H9 (cell line): ENCODE measurements at regions not wholly inside any gene's neighbourhood (a gene's known extent, or its start where the extent isn't known, plus 50 kb on each side); places are given as distances from the start of the nearest gene placed in this dataset.
"Not testable (repeated sequence)": the region's sequence is repeated elsewhere in the genome, so short reads cannot be mapped to it uniquely, and the experiment has no call there.

Experiments
- DNase-seq: peaks from one replicate; pipeline ENCODE4 v3.0.0-alpha.2; 2017
- H2AFZ ChIP-seq: one replicate; pipeline ENCODE4 v1.6.1; 2013; ENCODE audit warnings: mild to moderate bottlenecking, low read length, control low read depth, moderate library complexity
- H2AK5ac ChIP-seq: 2 replicates; pipeline ENCODE4 v1.6.1; 2013; ENCODE audit warnings: low read length, control low read depth, mixed read lengths; ENCODE audit not compliant: insufficient read length
- H2BK120ac ChIP-seq: one replicate; pipeline ENCODE4 v1.6.1; 2013; ENCODE audit warnings: low read depth, mild to moderate bottlenecking, low read length, control low read depth, inconsistent platforms; ENCODE audit not compliant: poor library complexity, severe bottlenecking
- H2BK12ac ChIP-seq: 2 replicates; pipeline ENCODE4 v1.6.1; 2013; ENCODE audit warnings: low read length, control low read depth, mixed read lengths, low read depth; ENCODE audit not compliant: insufficient read length
- H2BK15ac ChIP-seq: 2 replicates; pipeline ENCODE4 v1.6.1; 2013; ENCODE audit warnings: low read depth, low read length, control low read depth
- H2BK20ac ChIP-seq: one replicate; pipeline ENCODE4 v1.6.1; 2013; ENCODE audit warnings: low read depth, mild to moderate bottlenecking, low read length, control low read depth, inconsistent platforms; ENCODE audit not compliant: poor library complexity, severe bottlenecking
- H2BK5ac ChIP-seq: 2 replicates; pipeline ENCODE4 v1.6.1; 2013; ENCODE audit warnings: low read length, control low read depth, mixed read lengths; ENCODE audit not compliant: insufficient read length
- H3K14ac ChIP-seq: 2 replicates; pipeline ENCODE4 v1.6.1; 2013; ENCODE audit warnings: low read length, control low read depth; ENCODE audit not compliant: insufficient read depth
- H3K18ac ChIP-seq: 2 replicates; pipeline ENCODE4 v1.6.1; 2013; ENCODE audit warnings: low read depth, mild to moderate bottlenecking, mixed read lengths, low read length, control low read depth; ENCODE audit not compliant: insufficient read length
- H3K23ac ChIP-seq: 2 replicates; pipeline ENCODE4 v1.6.1; 2013; ENCODE audit warnings: low read length, control low read depth, mixed read lengths, low read depth; ENCODE audit not compliant: insufficient read length
- H3K23me2 ChIP-seq: 2 replicates; pipeline ENCODE4 v1.6.1; 2013; ENCODE audit warnings: low read depth, mild to moderate bottlenecking, mixed read lengths, low read length, control low read depth; ENCODE audit not compliant: insufficient read length, poor library complexity, severe bottlenecking
- H3K27ac ChIP-seq: 2 replicates; pipeline ENCODE4 v1.5.1; 2013; ENCODE audit warnings: low read length, control low read depth, mixed read lengths, low read depth; ENCODE audit not compliant: insufficient read length
- H3K27me3 ChIP-seq: 2 replicates; pipeline ENCODE4 v1.6.1; 2013; ENCODE audit warnings: low read length, control low read depth, inconsistent platforms; ENCODE audit not compliant: insufficient read depth
- H3K4ac ChIP-seq: 2 replicates; pipeline ENCODE4 v1.6.1; 2013; ENCODE audit warnings: low read depth, mild to moderate bottlenecking, control low read depth, inconsistent platforms, low read length, moderate library complexity
- H3K4me1 ChIP-seq: 2 replicates; pipeline ENCODE4 v1.6.1; 2013; ENCODE audit warnings: low read length, control low read depth, inconsistent platforms; ENCODE audit not compliant: insufficient read depth
- H3K4me2 ChIP-seq: 2 replicates; pipeline ENCODE4 v1.6.1; 2013; ENCODE audit warnings: low read length, control low read depth, mixed read lengths; ENCODE audit not compliant: insufficient read length, insufficient read depth
- H3K56ac ChIP-seq: 2 replicates; pipeline ENCODE4 v1.6.1; 2013; ENCODE audit warnings: low read depth, mild to moderate bottlenecking, mixed read lengths, low read length, control low read depth; ENCODE audit not compliant: insufficient read length
- H3K79me1 ChIP-seq: 2 replicates; pipeline ENCODE4 v1.6.1; 2013; ENCODE audit warnings: low read depth, mild to moderate bottlenecking, moderate library complexity, low read length, control low read depth, inconsistent platforms; ENCODE audit not compliant: insufficient read depth, poor library complexity, severe bottlenecking
- H3K79me2 ChIP-seq: 2 replicates; pipeline ENCODE4 v1.6.1; 2013; ENCODE audit warnings: low read length, control low read depth, inconsistent platforms; ENCODE audit not compliant: insufficient read depth
- H3K9ac ChIP-seq: 2 replicates; pipeline ENCODE4 v1.6.1; 2013; ENCODE audit warnings: low read length, control low read depth, mixed read lengths; ENCODE audit not compliant: insufficient read length; ENCODE audit errors: extremely low read depth
- H3K9me3 ChIP-seq: one replicate; pipeline ENCODE4 v1.6.1; 2013; ENCODE audit warnings: low read depth, low read length, inconsistent platforms; ENCODE audit not compliant: control insufficient read depth
- H3T11ph ChIP-seq: one replicate; pipeline ENCODE4 v1.6.1; 2013; ENCODE audit warnings: mild to moderate bottlenecking, low read length, control low read depth, inconsistent platforms
- H4K20me1 ChIP-seq: one replicate; pipeline ENCODE4 v1.6.1; 2013; ENCODE audit not compliant: control insufficient read depth, insufficient read length, insufficient read depth
- H4K5ac ChIP-seq: 2 replicates; pipeline ENCODE4 v1.6.1; 2013; ENCODE audit warnings: low read depth, mild to moderate bottlenecking, mixed read lengths, low read length, control low read depth; ENCODE audit not compliant: insufficient read length
- H4K8ac ChIP-seq: replicated peaks from 2 replicates; pipeline ENCODE4 v1.6.1; 2013; ENCODE audit warnings: low read length, control low read depth, mixed read lengths, low read depth; ENCODE audit not compliant: insufficient read length
- H4K91ac ChIP-seq: 2 replicates; pipeline ENCODE4 v1.6.1; 2013; ENCODE audit warnings: low read depth, mild to moderate bottlenecking, moderate library complexity, mixed read lengths, low read length, control low read depth; ENCODE audit not compliant: insufficient read length
- H3K27ac Mint-ChIP-seq, 3 experiments: 2 replicates in 2 of 3; 3 replicates in 1 of 3; pipeline ENCODE4 v1.8.0; 2020 to 2021; ENCODE audit warnings: mixed read lengths in 3 of 3, mild to moderate bottlenecking in 1 of 3, moderate library complexity in 1 of 3
- H3K27me3 Mint-ChIP-seq: 2 replicates; pipeline ENCODE4 v1.8.0; 2021; ENCODE audit warnings: low read depth, mild to moderate bottlenecking, moderate library complexity, mixed read lengths
- H3K36me3 Mint-ChIP-seq, 3 experiments: 2 replicates in 2 of 3; 3 replicates in 1 of 3; pipeline ENCODE4 v1.8.0; 2020 to 2021; ENCODE audit warnings: low read depth in 3 of 3, mixed read lengths in 3 of 3; ENCODE audit not compliant: insufficient read depth in 1 of 3
- H3K4me1 Mint-ChIP-seq, 2 experiments: 2 replicates each; pipeline ENCODE4 v1.8.0; 2020; ENCODE audit warnings: mixed read lengths in 2 of 2
- H3K4me3 Mint-ChIP-seq, 2 experiments: 2 replicates in 1 of 2; 3 replicates in 1 of 2; pipeline ENCODE4 v1.8.0; 2020 to 2021; ENCODE audit warnings: mild to moderate bottlenecking in 2 of 2, mixed read lengths in 2 of 2, moderate library complexity in 1 of 2
- H3K9me3 Mint-ChIP-seq, 2 experiments: 2 replicates in 1 of 2; 3 replicates in 1 of 2; pipeline ENCODE4 v1.8.0; 2020; ENCODE audit warnings: mild to moderate bottlenecking in 2 of 2, mixed read lengths in 2 of 2, moderate library complexity in 1 of 2
- CTCF ChIP-seq: fragments of 200-600 bp; sonication (generic); conservative IDR thresholded peaks from 3 replicates; pipeline ENCODE4 v1.8.0; 2021; ENCODE audit warnings: antibody characterized with exemption, mild to moderate bottlenecking
- WGBS: extraction: QIAGEN DNeasy Blood & Tissue Kit; methylation state at CpG from one replicate; pipeline ENCODE4 v1.1.7; 2013; ENCODE audit warnings: missing lambda C conversion rate, low lambda C conversion rate, mixed read lengths; ENCODE audit not compliant: insufficient read length; ENCODE audit errors: extremely low coverage; 5-methylcytosine and 5-hydroxymethylcytosine counted together

GRCh38 chr20:52039790-52040189 lies 151.8 kb downstream of the ZFP64 start:
- H3K79me2 ChIP-seq = no peaks in the 10 kb centered on the region
- Mint-ChIP-seq H3K9me3 (no peaks in the 10 kb centered on the region), H3K4me1 (peaks cover 6 to 13% of the 10 kb centered on the region in 2 experiments; a peak in 3 of 4 replicates), H3K4me3 (no peak overlapping the region), H3K27ac (0 out of 7 replicates have a peak overlapping the region, but pooled peaks of 1 of the 3 experiments have one; percentile 8), H3K27me3 (no peaks in the 10 kb centered on the region), H3K36me3 (no peaks in the 10 kb centered on the region; a peak in 1 of 7 replicates)
- H4K20me1 ChIP-seq = no peaks in the 10 kb centered on the region
- H3T11ph ChIP-seq = no peak overlapping the region
- no peak overlapping the region for H4K91ac ChIP-seq
- no peak for TF ChIP-seq CTCF
- no peak overlapping the region for H2AK5ac ChIP-seq
- H2BK5ac ChIP-seq = no peak overlapping the region
- H3K4ac ChIP-seq = no peak overlapping the region
- H2AFZ ChIP-seq = no peak overlapping the region
- no peak overlapping the region for H3K14ac ChIP-seq
- DNase-seq = no peak
- no peak overlapping the region for H2BK20ac ChIP-seq
- no peak overlapping the region for H3K56ac ChIP-seq
- H3K27me3 ChIP-seq = no peaks in the 10 kb centered on the region
- no peak overlapping the region for H3K23ac ChIP-seq
- no peak overlapping the region for H3K9ac ChIP-seq
- no peaks in the 10 kb centered on the region for H3K23me2 ChIP-seq
- H4K5ac ChIP-seq = no peak overlapping the region
- no peaks in the 10 kb centered on the region for H3K4me1 ChIP-seq
- no peaks in the 10 kb centered on the region for H3K79me1 ChIP-seq
- H3K27ac ChIP-seq = no peak overlapping the region
- no CpG with 5 or more reads among the region's 7 CpGs for WGBS
- H2BK15ac ChIP-seq = no peak overlapping the region
- no peak overlapping the region for H3K18ac ChIP-seq
- H2BK120ac ChIP-seq = no peak overlapping the region
- H3K4me2 ChIP-seq = no peak overlapping the region
- no peak overlapping the region for H4K8ac ChIP-seq
- no peaks in the 10 kb centered on the region for H3K9me3 ChIP-seq
- H2BK12ac ChIP-seq = no peak overlapping the region

- DNase-seq, H2BK20ac ChIP-seq, H4K91ac ChIP-seq, H3K4me1 ChIP-seq, H3K14ac ChIP-seq, H2BK5ac ChIP-seq, H3K4ac ChIP-seq, H4K20me1 ChIP-seq, H3K18ac ChIP-seq, H2AFZ ChIP-seq, H3K4me2 ChIP-seq, H3K56ac ChIP-seq, H2BK15ac ChIP-seq, H3K27ac Mint-ChIP-seq, H3K9me3 Mint-ChIP-seq, H3T11ph ChIP-seq, H2BK120ac ChIP-seq, H3K27ac ChIP-seq, H2AK5ac ChIP-seq, H3K79me1 ChIP-seq, H3K27me3 ChIP-seq, H3K9me3 ChIP-seq, H3K36me3 Mint-ChIP-seq, H4K8ac ChIP-seq, H3K79me2 ChIP-seq, H2BK12ac ChIP-seq, H3K23ac ChIP-seq, H3K23me2 ChIP-seq, H4K5ac ChIP-seq, H3K4me3 Mint-ChIP-seq, H3K27me3 Mint-ChIP-seq, H3K9ac ChIP-seq: not testable (repeated sequence)
- H3K4me1 Mint-ChIP-seq = peaks cover 9 to 16% of the 10 kb centered on the region in 2 experiments; a peak in 3 of 4 replicates
- WGBS = no CpG with 5 or more reads among the region's 9 CpGs
These were observed 152.9 kb downstream of the ZFP64 start for GRCh38 chr20:52038632-52039031.
